HepG2 (cell line): ENCODE measurements at regions not wholly inside any gene's neighbourhood (a gene's known extent, or its start where the extent isn't known, plus 50 kb on each side); places are given as distances from the start of the nearest gene placed in this dataset.

ENCODE experiments used
- ZNF251 ChIP-seq: sonication (generic); formaldehyde crosslinking; IDR thresholded peaks from 2 replicates; pipeline ENCODE4 v1.9.0; 2021; ENCODE audit warnings: mild to moderate bottlenecking, missing genetic modification reagents
- TF ChIP-seq, protein P1 (sequence below): sonication (generic); formaldehyde crosslinking; IDR thresholded peaks from 2 replicates; pipeline ENCODE4 v1.5.0; 2020; ENCODE audit warnings: mild to moderate bottlenecking, missing genetic modification reagents, moderate library complexity

DNA sequence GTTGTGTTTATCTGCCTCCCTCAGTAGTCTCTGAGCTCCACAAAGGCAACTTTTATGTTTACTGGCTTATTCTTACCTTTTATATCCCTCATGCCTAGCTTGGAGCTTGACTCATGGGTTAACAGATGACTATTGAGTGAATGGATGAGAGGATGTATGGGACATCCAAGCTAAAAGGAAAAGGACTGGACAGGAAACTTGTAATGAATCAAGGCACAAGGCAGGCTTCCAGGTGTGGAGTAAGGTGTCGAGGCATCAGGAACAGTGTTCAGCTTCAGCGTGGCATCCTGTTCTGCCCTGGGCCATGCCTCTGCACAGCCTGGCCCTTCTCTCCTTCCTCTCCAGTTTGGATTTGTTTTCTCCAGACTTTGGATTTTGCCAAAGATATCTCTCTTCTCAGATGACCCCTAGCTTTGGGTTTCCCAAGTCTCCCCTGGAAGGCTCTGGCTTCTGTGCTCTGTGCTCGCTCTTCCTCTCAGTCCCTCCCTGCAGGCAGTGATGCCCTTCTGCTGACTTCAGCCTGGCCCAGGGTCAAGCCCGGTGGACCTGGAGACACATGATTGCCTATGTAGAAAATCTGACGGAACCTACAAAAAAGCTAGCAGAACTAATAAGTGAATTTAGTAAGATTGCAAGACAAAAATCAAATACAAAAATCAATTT lies 367.3 kb downstream of the CXCL12 start:
- no peak for TF ChIP-seq ZNF251 (CRISPR knock-in tag)
- TF ChIP-seq, protein P1, sequence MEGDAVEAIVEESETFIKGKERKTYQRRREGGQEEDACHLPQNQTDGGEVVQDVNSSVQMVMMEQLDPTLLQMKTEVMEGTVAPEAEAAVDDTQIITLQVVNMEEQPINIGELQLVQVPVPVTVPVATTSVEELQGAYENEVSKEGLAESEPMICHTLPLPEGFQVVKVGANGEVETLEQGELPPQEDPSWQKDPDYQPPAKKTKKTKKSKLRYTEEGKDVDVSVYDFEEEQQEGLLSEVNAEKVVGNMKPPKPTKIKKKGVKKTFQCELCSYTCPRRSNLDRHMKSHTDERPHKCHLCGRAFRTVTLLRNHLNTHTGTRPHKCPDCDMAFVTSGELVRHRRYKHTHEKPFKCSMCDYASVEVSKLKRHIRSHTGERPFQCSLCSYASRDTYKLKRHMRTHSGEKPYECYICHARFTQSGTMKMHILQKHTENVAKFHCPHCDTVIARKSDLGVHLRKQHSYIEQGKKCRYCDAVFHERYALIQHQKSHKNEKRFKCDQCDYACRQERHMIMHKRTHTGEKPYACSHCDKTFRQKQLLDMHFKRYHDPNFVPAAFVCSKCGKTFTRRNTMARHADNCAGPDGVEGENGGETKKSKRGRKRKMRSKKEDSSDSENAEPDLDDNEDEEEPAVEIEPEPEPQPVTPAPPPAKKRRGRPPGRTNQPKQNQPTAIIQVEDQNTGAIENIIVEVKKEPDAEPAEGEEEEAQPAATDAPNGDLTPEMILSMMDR (CRISPR knock-in tag) = no peak
